Astrocyte (in vitro differentiated cells and primary cell): ENCODE measurements at regions not wholly inside any gene's neighbourhood (a gene's known extent, or its start where the extent isn't known, plus 50 kb on each side); places are given as distances from the start of the nearest gene placed in this dataset.

Source experiments
- CTCF ChIP-seq: IDR thresholded peaks from 2 replicates; pipeline ENCODE4 v1.5.1; 2011; ENCODE audit warnings: low read depth, mild to moderate bottlenecking, inconsistent platforms, low read length, moderate library complexity; ENCODE audit not compliant: insufficient read depth
- EZH2 ChIP-seq: IDR thresholded peaks from 2 replicates; pipeline ENCODE4 v1.6.1; 2012; ENCODE audit warnings: mild to moderate bottlenecking, low read length, inconsistent platforms; ENCODE audit not compliant: insufficient read depth

GRCh38 chr4:31080887-31081286, 360.7 kb downstream of the PCDH7 start:
- TF ChIP-seq CTCF (no peak), EZH2 (no peak)
